Right cardiac atrium (tissue), 5 donors: ENCODE measurements at regions not wholly inside any gene's neighbourhood (a gene's known extent, or its start where the extent isn't known, plus 50 kb on each side); places are given as distances from the start of the nearest gene placed in this dataset.

Experiments used
- ATAC-seq, 2 donors: fragments of 200-7000 bp; cut with Tn5 transposase; one replicate each; pipeline versions ENCODE4 v1.8.0 to v1.9.1; 2020; ENCODE audit warnings: moderate library complexity in 2 of 2, mild to moderate bottlenecking in 1 of 2
- DNase-seq, 3 donors: peaks; one replicate each; pipeline ENCODE4 v3.0.0-alpha.2; 2020
- H3K27ac ChIP-seq: one replicate; pipeline ENCODE4 v1.5.1; 2013; ENCODE audit warnings: mild to moderate bottlenecking, low read length, control low read depth, moderate library complexity
- H3K27me3 ChIP-seq: one replicate; pipeline ENCODE4 v1.6.1; 2013; ENCODE audit not compliant: control insufficient read depth, insufficient read depth
- H3K4me1 ChIP-seq: one replicate; pipeline ENCODE4 v1.6.1; 2013; ENCODE audit warnings: low read length; ENCODE audit not compliant: control insufficient read depth, insufficient read depth
- H3K4me3 ChIP-seq: one replicate; pipeline ENCODE4 v1.5.1; 2013; ENCODE audit warnings: low read length, control low read depth
- H3K9me3 ChIP-seq: one replicate; pipeline ENCODE4 v1.6.1; 2013; ENCODE audit warnings: low read length; ENCODE audit not compliant: control insufficient read depth
- WGBS: extraction: QIAGEN DNeasy Blood & Tissue Kit; methylation state at CpG from one replicate; pipeline ENCODE4 v1.1.7; 2013; 5-methylcytosine and 5-hydroxymethylcytosine counted together
- intact Hi-C, 4 donors: fragments of 100-400 bp; cut with DNase I; formaldehyde crosslinking; loops; one replicate each; pipeline versions ENCODE4 v1.11.0 to v1.14.0; 2022 to 2023
- donor health status: healthy with polysubstance abuse.
- donor health status: DM: no; HTN: yes; CAD: no.
- donor health status: DM: no; HTN: no; CAD: no.
- donor health status: DM: no; HTN: yes; CAD: no; lungs with severe emphysema.
- donor health status: DM: yes; HTN: yes; CAD: no.

- H3K27ac ChIP-seq: peak overlapping the region; percentile 34
- WGBS: 52% methylated on average over 4 of the region's 4 CpGs
Measured at GRCh38 chr9:31335529-31336234, 1048.8 kb upstream of the ACO1 start.

DNA sequence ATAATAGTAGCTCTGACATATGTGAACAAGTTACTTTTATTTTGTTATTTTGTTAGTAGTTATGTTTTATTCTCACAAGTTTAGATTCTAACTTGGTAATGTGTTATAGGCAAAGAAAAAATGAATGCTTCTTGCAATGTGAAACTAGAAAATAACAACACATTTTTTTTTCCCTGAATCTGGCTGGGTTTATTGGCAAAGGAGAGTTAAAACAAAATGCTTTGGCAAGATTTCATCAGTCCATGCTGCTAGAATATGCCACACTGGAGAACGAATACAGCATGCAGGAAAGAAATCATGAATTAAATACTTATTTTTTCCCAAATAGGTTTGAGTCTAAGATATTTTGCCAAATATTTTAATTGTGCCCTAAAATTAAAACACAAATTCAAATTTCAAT is 1048.1 kb upstream of the ACO1 start:
- intact Hi-C loops: no loop called here
- Histone ChIP-seq H3K4me3 (no peak overlapping the region), H3K27me3 (no peaks in the 10 kb centered on the region), H3K4me1 (peaks cover 3% of the 10 kb centered on the region), H3K9me3 (no peaks in the 10 kb centered on the region), H3K27ac (no peak overlapping the region)
- DNase-seq (no peak), ATAC-seq (no peak)
- 23% methylated on average over 1 of the region's 1 CpG for WGBS

More at GRCh38 chr9:31335529-31336234, 1048.8 kb upstream of the ACO1 start:
- H3K4me3 ChIP-seq: no peak overlapping the region
- H3K4me1 ChIP-seq: peaks cover 3% of the 10 kb centered on the region
- ATAC-seq: peak in 1 of 2 donors; percentile 40
- intact Hi-C loops: no loop called here
- no peaks in the 10 kb centered on the region for H3K9me3 ChIP-seq
- no peak for DNase-seq
- no peaks in the 10 kb centered on the region for H3K27me3 ChIP-seq

DNA sequence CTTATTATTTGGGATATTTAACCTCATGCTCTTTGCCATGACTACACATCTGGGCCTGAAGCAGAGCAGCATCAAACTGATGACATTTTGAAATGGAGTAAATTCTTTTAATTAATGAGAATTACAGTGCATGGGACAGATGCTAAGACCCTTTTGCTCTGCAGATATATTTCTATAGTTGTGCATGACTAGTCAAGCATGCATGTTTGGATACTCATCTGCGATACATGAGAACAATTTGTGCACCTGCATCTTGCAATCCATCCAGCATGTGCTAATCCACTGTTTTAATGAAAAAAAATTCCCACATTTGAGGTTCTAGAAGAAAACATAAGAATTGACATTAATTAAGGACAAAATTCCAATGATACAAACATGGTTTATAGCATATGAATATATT is 1047.6 kb upstream of the ACO1 start:
- intact Hi-C loops: no loop called here
- no peak overlapping the region for H3K4me3 ChIP-seq
- ATAC-seq (no peak), DNase-seq (no peak)
- no peak overlapping the region for H3K27ac ChIP-seq
- no peaks in the 10 kb centered on the region for H3K9me3 ChIP-seq
- 91% methylated on average over 1 of the region's 1 CpG for WGBS
- H3K4me1 ChIP-seq: peaks cover 3% of the 10 kb centered on the region
- H3K27me3 ChIP-seq: no peaks in the 10 kb centered on the region

- Histone ChIP-seq H3K27me3 (no peaks in the 10 kb centered on the region), H3K27ac (no peak overlapping the region), H3K9me3 (no peaks in the 10 kb centered on the region), H3K4me1 (no peaks in the 10 kb centered on the region), H3K4me3 (peak overlapping the region; percentile 25)
- WGBS: 40% methylated on average over 6 of the region's 6 CpGs
- ATAC-seq (peak; percentile 59 to 61), DNase-seq (no peak)
- intact Hi-C loops: no loop called here
Measured at GRCh38 chr9:31347082-31347617, 1037.3 kb upstream of the ACO1 start.

DNA sequence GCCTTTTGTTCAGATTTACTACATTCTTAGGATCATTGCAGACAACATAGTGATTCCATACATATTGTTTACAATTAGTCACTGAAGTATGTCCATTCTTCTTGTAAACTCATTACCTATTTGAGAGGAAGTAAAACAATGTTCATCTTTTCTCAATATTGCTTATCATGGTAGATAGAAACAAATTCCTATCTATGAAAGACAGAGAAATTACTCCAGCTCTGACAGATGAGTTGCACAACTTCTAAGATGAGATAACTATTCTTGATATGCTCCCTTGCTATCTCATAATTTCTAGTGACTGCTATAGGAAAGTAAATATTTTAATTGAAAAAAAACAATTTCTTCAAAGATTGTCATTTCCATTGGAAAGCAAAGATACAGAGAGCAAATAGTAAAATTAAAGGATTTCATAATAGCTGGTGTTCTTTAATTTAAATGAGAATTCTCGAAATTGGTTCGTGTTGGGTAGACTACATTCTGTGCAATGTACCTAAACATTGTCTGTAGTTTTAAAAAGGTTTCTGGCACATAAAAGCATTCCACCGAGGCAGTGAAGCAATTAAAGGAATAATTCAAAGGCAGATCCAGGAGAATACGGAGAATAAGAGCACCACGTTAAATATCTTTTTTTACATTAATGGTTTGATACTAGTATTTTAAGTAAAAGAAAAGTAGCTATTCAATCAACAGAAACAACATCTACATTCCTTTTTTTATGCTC is 1029.1 kb upstream of the ACO1 start:
- ATAC-seq: no peak
- Histone ChIP-seq H3K27me3 (no peaks in the 10 kb centered on the region), H3K9me3 (no peaks in the 10 kb centered on the region), H3K4me1 (no peaks in the 10 kb centered on the region), H3K4me3 (no peak overlapping the region), H3K27ac (no peak overlapping the region)
- WGBS: 91% methylated on average over 5 of the region's 5 CpGs
- DNase-seq: no peak
- intact Hi-C loops: no loop called here

GRCh38 chr9:31355965-31356364 is 1028.5 kb upstream of the ACO1 start:
- ATAC-seq: no peak
- H3K27ac ChIP-seq: no peak overlapping the region
- no peak for DNase-seq
- H3K4me1 ChIP-seq: no peaks in the 10 kb centered on the region
- intact Hi-C loops: no loop called here
- H3K27me3 ChIP-seq: no peaks in the 10 kb centered on the region
- no peak overlapping the region for H3K4me3 ChIP-seq
- H3K9me3 ChIP-seq: no peaks in the 10 kb centered on the region

GRCh38 chr9:31359071-31359470 is 1025.4 kb upstream of the ACO1 start:
- ATAC-seq: no peak

DNA sequence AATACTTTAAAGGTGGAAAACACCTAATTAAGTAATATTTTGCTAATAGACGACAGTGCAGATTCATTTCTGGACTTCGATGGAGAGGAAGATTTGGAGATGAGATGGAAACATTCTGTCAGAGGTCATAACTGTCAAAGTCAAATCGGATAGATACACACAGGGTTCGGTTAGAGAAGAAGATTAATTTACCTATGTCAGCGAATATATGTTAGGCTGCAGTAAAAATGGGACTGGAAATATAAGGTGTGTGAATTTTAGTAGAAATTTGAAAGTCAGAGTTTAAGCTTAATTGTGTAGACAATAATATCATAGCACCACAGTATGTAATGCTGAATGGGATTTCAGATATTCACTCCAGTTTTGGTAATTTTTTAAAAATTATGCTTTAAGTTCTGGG is 1020.3 kb upstream of the ACO1 start:
- H3K9me3 ChIP-seq: no peaks in the 10 kb centered on the region
- intact Hi-C loops: no loop called here
- H3K4me1 ChIP-seq: no peaks in the 10 kb centered on the region
- no peak overlapping the region for H3K4me3 ChIP-seq
- WGBS: 82% methylated on average over 5 of the region's 5 CpGs
- H3K27ac ChIP-seq: no peak overlapping the region
- H3K27me3 ChIP-seq: no peaks in the 10 kb centered on the region
- DNase-seq (no peak), ATAC-seq (no peak)

More at GRCh38 chr9:31359071-31359470, 1025.4 kb upstream of the ACO1 start:
- intact Hi-C loops: no loop called here
- Histone ChIP-seq H3K27me3 (no peaks in the 10 kb centered on the region), H3K27ac (no peak overlapping the region), H3K4me3 (no peak overlapping the region), H3K9me3 (no peaks in the 10 kb centered on the region), H3K4me1 (no peaks in the 10 kb centered on the region)
- DNase-seq: no peak

- ATAC-seq: no peak
- Histone ChIP-seq H3K27ac (no peak overlapping the region), H3K4me3 (no peak overlapping the region), H3K27me3 (no peaks in the 10 kb centered on the region), H3K4me1 (no peaks in the 10 kb centered on the region), H3K9me3 (no peaks in the 10 kb centered on the region)
- 89% methylated on average over 7 of the region's 7 CpGs for WGBS
- no peak for DNase-seq
- intact Hi-C loops: no loop called here
Measured at GRCh38 chr9:31372799-31373587, 1011.5 kb upstream of the ACO1 start.

GRCh38 chr9:31377358-31377757 is 1007.1 kb upstream of the ACO1 start:
- H3K9me3 ChIP-seq: no peaks in the 10 kb centered on the region
- no peak for ATAC-seq
- no peak overlapping the region for H3K27ac ChIP-seq
- no peak overlapping the region for H3K4me3 ChIP-seq
- DNase-seq: no peak
- WGBS: 80% methylated on average over 4 of the region's 4 CpGs
- H3K27me3 ChIP-seq: no peaks in the 10 kb centered on the region
- no peaks in the 10 kb centered on the region for H3K4me1 ChIP-seq
- intact Hi-C loops: no loop called here

DNA sequence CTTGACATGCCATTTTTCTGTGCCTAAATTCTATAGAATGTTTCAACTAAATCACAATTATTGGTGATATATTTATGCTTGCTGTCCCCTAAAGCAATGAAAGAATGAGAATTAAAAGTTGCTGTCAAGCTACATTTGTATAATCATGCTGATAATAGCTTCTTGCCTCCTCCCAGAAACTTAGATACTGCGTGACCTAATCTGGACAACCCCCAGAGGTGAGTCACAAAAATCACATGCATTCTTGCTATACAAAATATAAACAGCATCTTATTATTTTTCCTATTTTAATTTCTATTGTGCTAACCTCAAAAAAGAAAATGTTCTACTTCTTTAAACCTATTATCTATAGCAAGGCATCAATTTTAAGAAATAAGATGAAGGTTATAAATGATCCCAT is 995.8 kb upstream of the ACO1 start:
- no peak overlapping the region for H3K4me3 ChIP-seq
- H3K4me1 ChIP-seq: no peaks in the 10 kb centered on the region
- H3K27me3 ChIP-seq: no peaks in the 10 kb centered on the region
- DNase-seq: no peak
- intact Hi-C loops: no loop called here
- ATAC-seq: no peak
- no peaks in the 10 kb centered on the region for H3K9me3 ChIP-seq
- 83% methylated on average over 1 of the region's 1 CpG for WGBS
- H3K27ac ChIP-seq: no peak overlapping the region
